Activated B cell treated with CpG ODN at 0.5 μM for 24 hours (primary cell): ENCODE measurements at regions not wholly inside any gene's neighbourhood (a gene's known extent, or its start where the extent isn't known, plus 50 kb on each side); places are given as distances from the start of the nearest gene placed in this dataset.

ENCODE experiments used
- ATAC-seq: fragments of 200-7000 bp; cut with Tn5 transposase; one replicate; pipeline ENCODE4 v1.10.0; 2021; ENCODE audit warnings: low read depth, mild to moderate bottlenecking, moderate library complexity
- CTCF ChIA-PET: fragments of 350-600 bp; sonication (Branson Sonifier 250); formaldehyde crosslinking; loops from one replicate; lab custom pipeline; 2021; ENCODE audit warnings: antibody characterized with exemption; lab: Charles Lee
- POLR2A ChIA-PET: fragments of 350-600 bp; sonication (Branson Sonifier 250); formaldehyde crosslinking; loops from one replicate; lab custom pipeline; 2021; ENCODE audit warnings: antibody characterized with exemption; lab: Charles Lee
- DNase-seq: peaks from one replicate; pipeline ENCODE4 v3.0.0; 2022
- H3K27ac Mint-ChIP-seq: one replicate; pipeline ENCODE4 v1.8.0; 2020; ENCODE audit warnings: mixed read lengths
- H3K27me3 Mint-ChIP-seq: one replicate; pipeline ENCODE4 v1.8.0; 2021; ENCODE audit warnings: mixed read lengths
- H3K36me3 Mint-ChIP-seq: one replicate; pipeline ENCODE4 v1.8.0; 2021; ENCODE audit warnings: low read depth, mixed read lengths
- H3K4me1 Mint-ChIP-seq: one replicate; pipeline ENCODE4 v1.8.0; 2021; ENCODE audit warnings: mixed read lengths
- H3K4me3 Mint-ChIP-seq: one replicate; pipeline ENCODE4 v1.8.0; 2020; ENCODE audit warnings: mild to moderate bottlenecking, mixed read lengths
- H3K9me3 Mint-ChIP-seq: one replicate; pipeline ENCODE4 v1.8.0; 2020; ENCODE audit warnings: mixed read lengths
- intact Hi-C: fragments of 100-400 bp; cut with micrococcal nuclease; formaldehyde crosslinking; loops from one replicate; pipeline ENCODE4 v1.15.1; 2024
- TF ChIP-seq, protein P1 (sequence below): fragments of 200-600 bp; IDR thresholded peaks from one replicate; pipeline ENCODE4 v1.8.0; 2022; ENCODE audit warnings: antibody characterized with exemption, mild to moderate bottlenecking

DNA sequence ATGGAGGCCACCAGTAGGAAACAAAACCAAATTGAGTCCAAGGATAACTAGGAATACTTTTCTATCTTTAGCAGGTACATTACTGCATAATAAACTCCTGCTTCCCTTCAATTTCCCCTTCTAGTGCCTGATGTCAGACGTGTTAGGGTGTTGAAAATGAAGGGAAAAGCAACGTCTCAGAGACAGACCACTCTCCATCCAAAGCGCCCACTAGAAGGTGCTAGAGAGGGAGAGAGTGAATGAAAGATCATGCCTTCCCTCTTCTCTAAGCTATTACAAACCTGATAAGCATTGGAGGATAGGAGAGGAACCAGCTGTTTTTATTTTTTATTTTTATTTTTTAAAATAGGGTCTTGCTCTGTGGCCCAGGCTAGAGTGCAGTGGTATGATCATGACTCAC lies 64.1 kb downstream of the ZNF641 start:
- no peaks in the 10 kb centered on the region for H3K36me3 Mint-ChIP-seq
- ChIA-PET CTCF (interaction anchor here (2.7 kb wide), 1 partner anchor 331 kb away, joined by 15 read pairs; no protein-coding TSS in a partner anchor), POLR2A (no interaction called here)
- intact Hi-C loops: no loop called here
- ATAC-seq (no peak), DNase-seq (no peak)
- peaks cover 22% of the 10 kb centered on the region for H3K27me3 Mint-ChIP-seq
- H3K4me3 Mint-ChIP-seq: no peak overlapping the region
- H3K4me1 Mint-ChIP-seq: peaks cover 5% of the 10 kb centered on the region
- TF ChIP-seq, protein P1, sequence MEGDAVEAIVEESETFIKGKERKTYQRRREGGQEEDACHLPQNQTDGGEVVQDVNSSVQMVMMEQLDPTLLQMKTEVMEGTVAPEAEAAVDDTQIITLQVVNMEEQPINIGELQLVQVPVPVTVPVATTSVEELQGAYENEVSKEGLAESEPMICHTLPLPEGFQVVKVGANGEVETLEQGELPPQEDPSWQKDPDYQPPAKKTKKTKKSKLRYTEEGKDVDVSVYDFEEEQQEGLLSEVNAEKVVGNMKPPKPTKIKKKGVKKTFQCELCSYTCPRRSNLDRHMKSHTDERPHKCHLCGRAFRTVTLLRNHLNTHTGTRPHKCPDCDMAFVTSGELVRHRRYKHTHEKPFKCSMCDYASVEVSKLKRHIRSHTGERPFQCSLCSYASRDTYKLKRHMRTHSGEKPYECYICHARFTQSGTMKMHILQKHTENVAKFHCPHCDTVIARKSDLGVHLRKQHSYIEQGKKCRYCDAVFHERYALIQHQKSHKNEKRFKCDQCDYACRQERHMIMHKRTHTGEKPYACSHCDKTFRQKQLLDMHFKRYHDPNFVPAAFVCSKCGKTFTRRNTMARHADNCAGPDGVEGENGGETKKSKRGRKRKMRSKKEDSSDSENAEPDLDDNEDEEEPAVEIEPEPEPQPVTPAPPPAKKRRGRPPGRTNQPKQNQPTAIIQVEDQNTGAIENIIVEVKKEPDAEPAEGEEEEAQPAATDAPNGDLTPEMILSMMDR: no peak
- no peak overlapping the region for H3K27ac Mint-ChIP-seq
- H3K9me3 Mint-ChIP-seq: no peaks in the 10 kb centered on the region

- no peak overlapping the region for H3K4me3 Mint-ChIP-seq
- H3K4me1 Mint-ChIP-seq: peaks cover 5% of the 10 kb centered on the region
- ATAC-seq: no peak
- no peak for DNase-seq
- POLR2A ChIA-PET: no interaction called here
- intact Hi-C loops: no loop called here
- H3K27ac Mint-ChIP-seq: no peak overlapping the region
- no peaks in the 10 kb centered on the region for H3K36me3 Mint-ChIP-seq
- CTCF ChIA-PET: interaction anchor here (2.7 kb wide), 1 partner anchor 332 kb away, joined by 15 read pairs; no protein-coding TSS in a partner anchor
- TF ChIP-seq, protein P1: no peak
- no peaks in the 10 kb centered on the region for H3K9me3 Mint-ChIP-seq
- peaks cover 24% of the 10 kb centered on the region for H3K27me3 Mint-ChIP-seq
These were observed 64.7 kb downstream of the ZNF641 start for GRCh38 chr12:48285751-48286650.

DNA sequence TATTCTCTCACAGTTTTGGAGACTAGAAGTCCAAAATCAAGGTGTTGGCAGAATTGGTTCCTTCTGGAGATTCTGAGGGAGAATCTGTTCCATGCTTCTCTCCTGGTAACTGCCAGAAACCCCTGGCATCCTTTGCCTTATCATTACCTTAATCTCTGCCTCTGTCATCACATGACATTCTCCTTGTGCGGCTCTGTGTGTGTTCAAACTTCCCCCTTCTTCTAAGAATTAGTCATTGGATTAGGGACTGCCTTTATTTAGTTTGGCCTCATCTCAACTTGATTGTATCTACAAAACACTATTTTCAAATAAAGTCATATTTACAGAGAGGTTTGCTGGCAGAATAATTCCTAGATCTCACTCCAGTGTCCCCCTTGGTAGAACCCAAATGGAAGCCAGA lies 68.9 kb downstream of the ZNF641 start:
- peaks cover 5% of the 10 kb centered on the region for H3K4me1 Mint-ChIP-seq
- CTCF ChIA-PET: no interaction called here
- DNase-seq (no peak), ATAC-seq (no peak)
- no peak overlapping the region for H3K4me3 Mint-ChIP-seq
- intact Hi-C loops: no loop called here
- no peaks in the 10 kb centered on the region for H3K9me3 Mint-ChIP-seq
- H3K27me3 Mint-ChIP-seq: peaks cover 17% of the 10 kb centered on the region
- POLR2A ChIA-PET: no interaction called here
- H3K27ac Mint-ChIP-seq: no peak overlapping the region
- TF ChIP-seq, protein P1: no peak
- H3K36me3 Mint-ChIP-seq: no peaks in the 10 kb centered on the region

DNA sequence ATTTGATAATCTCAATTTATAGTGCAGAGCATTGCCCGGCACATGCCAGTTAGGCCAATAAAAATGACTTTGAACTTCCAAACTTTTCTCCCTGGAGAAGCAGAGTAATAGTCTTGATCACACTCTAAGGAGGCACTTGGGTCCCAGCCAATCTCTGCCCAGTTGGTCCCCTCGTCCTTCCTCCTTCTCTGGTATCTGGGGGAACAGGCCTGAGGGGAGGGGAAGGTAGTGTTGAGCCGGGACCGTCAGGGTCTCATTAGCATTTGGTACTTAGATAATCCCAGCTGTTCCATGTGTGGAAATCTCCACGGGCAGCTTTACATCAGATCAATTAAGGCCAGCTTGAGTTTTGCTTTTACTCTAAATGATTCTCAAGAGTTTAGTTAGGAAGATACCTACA lies 70.1 kb downstream of the ZNF641 start:
- ATAC-seq: no peak
- no peak for DNase-seq
- ChIA-PET CTCF (no interaction called here), POLR2A (no interaction called here)
- Mint-ChIP-seq H3K4me3 (no peak overlapping the region), H3K4me1 (no peaks in the 10 kb centered on the region), H3K27ac (no peak overlapping the region), H3K36me3 (no peaks in the 10 kb centered on the region), H3K9me3 (peaks cover 4% of the 10 kb centered on the region), H3K27me3 (peaks cover 20% of the 10 kb centered on the region)
- TF ChIP-seq, protein P1: no peak
- intact Hi-C loops: no loop called here

- POLR2A ChIA-PET: no interaction called here
These were observed 71.1 kb downstream of the ZNF641 start for GRCh38 chr12:48279601-48280000.

More at GRCh38 chr12:48279601-48280000, 71.1 kb downstream of the ZNF641 start:
- DNase-seq (no peak), ATAC-seq (no peak)
- Mint-ChIP-seq H3K4me1 (no peaks in the 10 kb centered on the region), H3K9me3 (peaks cover 9% of the 10 kb centered on the region), H3K27ac (no peak overlapping the region), H3K36me3 (no peaks in the 10 kb centered on the region), H3K4me3 (no peak overlapping the region), H3K27me3 (peaks cover 27% of the 10 kb centered on the region)
- CTCF ChIA-PET: no interaction called here
- intact Hi-C loops: no loop called here
- TF ChIP-seq, protein P1: no peak
